Osteocyte (in vitro differentiated cells): ENCODE measurements at regions not wholly inside any gene's neighbourhood (a gene's known extent, or its start where the extent isn't known, plus 50 kb on each side); places are given as distances from the start of the nearest gene placed in this dataset.

ENCODE experiments used
- DNase-seq: peaks from one replicate; pipeline ENCODE4 v3.0.0; 2021; ENCODE audit warnings: mixed read lengths; ENCODE audit not compliant: unreplicated experiment; ENCODE audit errors: extremely low spot score
- H3K27ac Mint-ChIP-seq: one replicate; pipeline ENCODE4 v1.8.0; 2021; ENCODE audit warnings: mild to moderate bottlenecking, mixed read lengths; ENCODE audit not compliant: unreplicated experiment
- H3K27me3 Mint-ChIP-seq: one replicate; pipeline ENCODE4 v1.8.0; 2021; ENCODE audit warnings: mixed read lengths; ENCODE audit not compliant: unreplicated experiment
- H3K36me3 Mint-ChIP-seq: one replicate; pipeline ENCODE4 v1.8.0; 2021; ENCODE audit warnings: mixed read lengths; ENCODE audit not compliant: unreplicated experiment
- H3K4me1 Mint-ChIP-seq: one replicate; pipeline ENCODE4 v1.8.0; 2021; ENCODE audit warnings: mixed read lengths; ENCODE audit not compliant: unreplicated experiment
- H3K4me3 Mint-ChIP-seq: one replicate; pipeline ENCODE4 v1.8.0; 2021; ENCODE audit warnings: mild to moderate bottlenecking, moderate library complexity, mixed read lengths; ENCODE audit not compliant: unreplicated experiment
- H3K9me3 Mint-ChIP-seq: one replicate; pipeline ENCODE4 v1.8.0; 2021; ENCODE audit warnings: mixed read lengths; ENCODE audit not compliant: unreplicated experiment
- CTCF ChIP-seq: fragments of 200-600 bp; sonication (generic); IDR thresholded peaks from 2 replicates; pipeline ENCODE4 v1.5.0; 2021; ENCODE audit warnings: antibody characterized with exemption, mild to moderate bottlenecking, moderate library complexity

- Mint-ChIP-seq H3K9me3 (peaks cover 8% of the 10 kb centered on the region), H3K4me3 (no peak overlapping the region), H3K36me3 (no peaks in the 10 kb centered on the region), H3K27me3 (no peaks in the 10 kb centered on the region), H3K27ac (no peak overlapping the region), H3K4me1 (no peaks in the 10 kb centered on the region)
- TF ChIP-seq CTCF, result no peak
- DNase-seq, result no peak
Observed at GRCh38 chr5:165617491-165617890, 2112.1 kb downstream of the MAT2B start.

GRCh38 chr5:165620394-165620793 lies 2115.0 kb downstream of the MAT2B start:
- TF ChIP-seq CTCF, result no peak
- Mint-ChIP-seq H3K27ac (no peak overlapping the region), H3K36me3 (no peaks in the 10 kb centered on the region), H3K4me3 (no peak overlapping the region), H3K4me1 (no peaks in the 10 kb centered on the region), H3K9me3 (peaks cover 13% of the 10 kb centered on the region), H3K27me3 (no peaks in the 10 kb centered on the region)
- DNase-seq, result no peak

DNA sequence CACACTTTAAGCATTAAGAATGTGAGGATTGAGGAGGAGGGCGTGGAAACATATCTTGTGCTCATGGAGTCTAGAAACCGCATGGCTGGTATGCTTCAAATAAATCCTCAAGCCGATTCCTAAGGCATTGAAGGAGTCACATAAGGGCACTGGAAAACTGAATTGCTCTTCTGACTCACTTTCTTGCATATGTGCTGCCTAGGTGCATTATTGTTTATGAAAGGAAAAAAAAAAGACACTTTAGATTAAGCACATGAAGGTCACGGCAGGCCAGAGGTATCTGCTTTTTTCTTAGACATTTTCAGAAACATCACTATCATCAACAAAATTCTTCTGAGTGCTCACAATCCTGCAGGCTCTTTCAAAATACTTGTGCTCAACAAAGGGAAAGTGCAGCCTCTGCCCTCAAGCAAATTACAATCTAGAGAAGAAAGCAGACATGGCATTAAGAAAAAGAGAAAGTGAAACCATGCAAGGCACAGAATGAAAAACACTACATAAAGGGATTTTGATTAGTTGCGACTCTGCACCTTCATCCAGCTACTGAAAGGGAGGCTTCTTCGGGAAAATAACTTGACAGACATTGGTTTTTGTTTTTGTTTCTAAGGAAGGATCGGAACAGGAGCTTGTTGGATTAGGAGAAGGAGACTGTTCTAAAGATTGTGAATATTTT lies 2117.6 kb downstream of the MAT2B start:
- H3K27me3 Mint-ChIP-seq, result no peaks in the 10 kb centered on the region
- no peak for DNase-seq
- no peak overlapping the region for H3K27ac Mint-ChIP-seq
- H3K4me3 Mint-ChIP-seq, result no peak overlapping the region
- H3K9me3 Mint-ChIP-seq, result peaks cover 9% of the 10 kb centered on the region
- no peaks in the 10 kb centered on the region for H3K36me3 Mint-ChIP-seq
- no peak for TF ChIP-seq CTCF
- no peaks in the 10 kb centered on the region for H3K4me1 Mint-ChIP-seq

GRCh38 chr5:165624166-165624946 lies 2118.9 kb downstream of the MAT2B start:
- H3K4me1 Mint-ChIP-seq, result no peaks in the 10 kb centered on the region

More at GRCh38 chr5:165624166-165624946, 2118.9 kb downstream of the MAT2B start:
- Mint-ChIP-seq H3K27ac (no peak overlapping the region), H3K4me3 (no peak overlapping the region), H3K27me3 (no peaks in the 10 kb centered on the region), H3K9me3 (peaks cover 9% of the 10 kb centered on the region), H3K36me3 (no peaks in the 10 kb centered on the region)
- no peak for DNase-seq
- TF ChIP-seq CTCF, result no peak
